Right lung (tissue), 2 donors: ENCODE measurements at regions not wholly inside any gene's neighbourhood (a gene's known extent, or its start where the extent isn't known, plus 50 kb on each side); places are given as distances from the start of the nearest gene placed in this dataset.

Experiments
- DNase-seq, 2 donors: peaks; one replicate each; pipeline ENCODE4 v3.0.0-alpha.2; 2013

GRCh38 chr2:134200036-134200618 lies 53.7 kb upstream of the MGAT5 start:
- DNase-seq: no peak

- no peak for DNase-seq
Observed at GRCh38 chr2:134201533-134201932, 52.3 kb upstream of the MGAT5 start.

GRCh38 chr2:134202371-134202770 lies 51.5 kb upstream of the MGAT5 start:
- no peak for DNase-seq

GRCh38 chr2:134203175-134203574 lies 50.7 kb upstream of the MGAT5 start:
- no peak for DNase-seq
